ENCODE measurements at regions not wholly inside any gene's neighbourhood (a gene's known extent, or its start where the extent isn't known, plus 50 kb on each side); places are given as distances from the start of the nearest gene placed in this dataset.

GRCh38 chr13:69567514-69567913, 540.1 kb upstream of the ATXN8OS start:
- no peak overlapping the region for H3K4me3 ChIP-seq (ENCODE audit: low read depth, low read length)
- H3K4me1 ChIP-seq (ENCODE audit: control insufficient read depth, insufficient read depth, low read length) = no peaks in the 10 kb centered on the region
- H3K9me3 ChIP-seq (ENCODE audit: control insufficient read depth, insufficient read depth, low read depth, low read length) = no peaks in the 10 kb centered on the region
- ChIA-PET CTCF (no interaction called here), POLR2A (no interaction called here)
- no peak for TF ChIP-seq ZNF513 (tag by site-specific recombination; IDR thresholded peaks at IDR 0.05)
- no peak for TF ChIP-seq ZNF560 (tag by site-specific recombination; IDR thresholded peaks at IDR 0.05; ENCODE audit: borderline replicate concordance)
- no peak for TF ChIP-seq ZNF776 (tag by site-specific recombination; IDR thresholded peaks at IDR 0.05; ENCODE audit: borderline replicate concordance)
- TF ChIP-seq ZNF366 (tag by site-specific recombination; conservative IDR thresholded peaks at IDR 0.05) = no peak
- TF ChIP-seq ZNF76 (tag by site-specific recombination; IDR thresholded peaks at IDR 0.05; ENCODE audit: borderline replicate concordance, low read depth) = no peak
- TF ChIP-seq ZNF830 (tag by site-specific recombination; IDR thresholded peaks at IDR 0.05; ENCODE audit: low read depth) = no peak
- no peak for TF ChIP-seq ZNF610 (tag by site-specific recombination; IDR thresholded peaks at IDR 0.05; ENCODE audit: borderline replicate concordance)
- no peak for TF ChIP-seq GLI2 (tag by site-specific recombination; IDR thresholded peaks at IDR 0.05; ENCODE audit: borderline replicate concordance, low read depth)
- TF ChIP-seq REST (tag by site-specific recombination; IDR thresholded peaks at IDR 0.05) = no peak
- no peak for TF ChIP-seq ZNF426 (tag by site-specific recombination; IDR thresholded peaks at IDR 0.05)
- no peak for TF ChIP-seq OSR2 (tag by site-specific recombination; IDR thresholded peaks at IDR 0.05)
- TF ChIP-seq KLF1 (tag by site-specific recombination; IDR thresholded peaks at IDR 0.05) = no peak
- TF ChIP-seq AEBP2 (tag by site-specific recombination; IDR thresholded peaks at IDR 0.05; ENCODE audit: borderline replicate concordance) = no peak
- TF ChIP-seq, protein P1, sequence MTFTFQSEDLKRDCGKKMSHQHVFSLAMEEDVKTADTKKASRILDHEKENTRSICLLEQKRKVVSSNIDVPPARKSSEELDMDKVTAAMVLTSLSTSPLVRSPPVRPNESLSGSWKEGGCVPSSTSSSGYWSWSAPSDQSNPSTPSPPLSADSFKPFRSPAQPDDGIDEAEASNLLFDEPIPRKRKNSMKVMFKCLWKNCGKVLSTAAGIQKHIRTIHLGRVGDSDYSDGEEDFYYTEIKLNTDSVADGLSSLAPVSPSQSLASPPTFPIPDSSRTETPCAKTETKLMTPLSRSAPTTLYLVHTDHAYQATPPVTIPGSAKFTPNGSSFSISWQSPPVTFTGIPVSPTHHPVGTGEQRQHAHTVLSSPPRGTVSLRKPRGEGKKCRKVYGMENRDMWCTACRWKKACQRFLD (tag by site-specific recombination; IDR thresholded peaks at IDR 0.05) = no peak
- TF ChIP-seq ZNF146 (tag by site-specific recombination; IDR thresholded peaks at IDR 0.05) = no peak
- TF ChIP-seq, protein P2, sequence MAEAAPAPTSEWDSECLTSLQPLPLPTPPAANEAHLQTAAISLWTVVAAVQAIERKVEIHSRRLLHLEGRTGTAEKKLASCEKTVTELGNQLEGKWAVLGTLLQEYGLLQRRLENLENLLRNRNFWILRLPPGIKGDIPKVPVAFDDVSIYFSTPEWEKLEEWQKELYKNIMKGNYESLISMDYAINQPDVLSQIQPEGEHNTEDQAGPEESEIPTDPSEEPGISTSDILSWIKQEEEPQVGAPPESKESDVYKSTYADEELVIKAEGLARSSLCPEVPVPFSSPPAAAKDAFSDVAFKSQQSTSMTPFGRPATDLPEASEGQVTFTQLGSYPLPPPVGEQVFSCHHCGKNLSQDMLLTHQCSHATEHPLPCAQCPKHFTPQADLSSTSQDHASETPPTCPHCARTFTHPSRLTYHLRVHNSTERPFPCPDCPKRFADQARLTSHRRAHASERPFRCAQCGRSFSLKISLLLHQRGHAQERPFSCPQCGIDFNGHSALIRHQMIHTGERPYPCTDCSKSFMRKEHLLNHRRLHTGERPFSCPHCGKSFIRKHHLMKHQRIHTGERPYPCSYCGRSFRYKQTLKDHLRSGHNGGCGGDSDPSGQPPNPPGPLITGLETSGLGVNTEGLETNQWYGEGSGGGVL (tag by site-specific recombination; IDR thresholded peaks at IDR 0.05) = no peak
- no peak for TF ChIP-seq KLF16 (tag by site-specific recombination; IDR thresholded peaks at IDR 0.05)
- no peak for TF ChIP-seq ZNF416 (tag by site-specific recombination; IDR thresholded peaks at IDR 0.05)
- TF ChIP-seq ZNF629 (tag by site-specific recombination; IDR thresholded peaks at IDR 0.05) = no peak
- no peak overlapping the region for H3K27ac ChIP-seq (ENCODE audit: extremely low read depth, low read depth, low read length)
- H3K36me3 ChIP-seq (ENCODE audit: control insufficient read depth in 2 of 2, insufficient read depth in 1 of 2, low read length in 2 of 2) = no peaks in the 10 kb centered on the region
